ENCODE measurements at regions not wholly inside any gene's neighbourhood (a gene's known extent, or its start where the extent isn't known, plus 50 kb on each side); places are given as distances from the start of the nearest gene placed in this dataset.

DNA sequence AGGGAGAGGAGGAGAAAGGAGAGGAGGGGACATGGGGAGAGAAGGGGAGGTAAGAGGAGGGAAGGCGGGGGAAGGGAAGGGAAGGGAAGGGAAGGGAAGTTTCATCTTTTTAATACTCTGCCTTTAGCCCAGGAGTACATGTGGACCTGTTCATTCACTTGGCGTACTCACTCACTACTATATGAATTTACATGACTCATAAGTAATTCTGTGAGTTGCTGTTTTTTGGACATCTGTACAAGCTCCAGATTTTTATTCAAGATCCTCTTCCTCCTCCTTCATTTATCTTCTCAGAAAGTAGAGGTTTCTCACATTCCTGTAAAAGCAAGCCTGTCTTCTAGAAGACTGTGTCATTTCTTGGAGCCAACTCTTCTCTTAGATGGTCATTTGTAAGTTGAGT lies 84.6 kb downstream of the RDH14 start (continued):
- TF ChIP-seq, protein P1, sequence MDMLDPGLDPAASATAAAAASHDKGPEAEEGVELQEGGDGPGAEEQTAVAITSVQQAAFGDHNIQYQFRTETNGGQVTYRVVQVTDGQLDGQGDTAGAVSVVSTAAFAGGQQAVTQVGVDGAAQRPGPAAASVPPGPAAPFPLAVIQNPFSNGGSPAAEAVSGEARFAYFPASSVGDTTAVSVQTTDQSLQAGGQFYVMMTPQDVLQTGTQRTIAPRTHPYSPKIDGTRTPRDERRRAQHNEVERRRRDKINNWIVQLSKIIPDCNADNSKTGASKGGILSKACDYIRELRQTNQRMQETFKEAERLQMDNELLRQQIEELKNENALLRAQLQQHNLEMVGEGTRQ (IDR thresholded peaks at IDR 0.05; ENCODE audit: low read length): no peak
- no peak for TF ChIP-seq ASH2L (IDR thresholded peaks at IDR 0.05; ENCODE audit: low read length)
